ENCODE measurements at regions not wholly inside any gene's neighbourhood (a gene's known extent, or its start where the extent isn't known, plus 50 kb on each side); places are given as distances from the start of the nearest gene placed in this dataset.

DNA sequence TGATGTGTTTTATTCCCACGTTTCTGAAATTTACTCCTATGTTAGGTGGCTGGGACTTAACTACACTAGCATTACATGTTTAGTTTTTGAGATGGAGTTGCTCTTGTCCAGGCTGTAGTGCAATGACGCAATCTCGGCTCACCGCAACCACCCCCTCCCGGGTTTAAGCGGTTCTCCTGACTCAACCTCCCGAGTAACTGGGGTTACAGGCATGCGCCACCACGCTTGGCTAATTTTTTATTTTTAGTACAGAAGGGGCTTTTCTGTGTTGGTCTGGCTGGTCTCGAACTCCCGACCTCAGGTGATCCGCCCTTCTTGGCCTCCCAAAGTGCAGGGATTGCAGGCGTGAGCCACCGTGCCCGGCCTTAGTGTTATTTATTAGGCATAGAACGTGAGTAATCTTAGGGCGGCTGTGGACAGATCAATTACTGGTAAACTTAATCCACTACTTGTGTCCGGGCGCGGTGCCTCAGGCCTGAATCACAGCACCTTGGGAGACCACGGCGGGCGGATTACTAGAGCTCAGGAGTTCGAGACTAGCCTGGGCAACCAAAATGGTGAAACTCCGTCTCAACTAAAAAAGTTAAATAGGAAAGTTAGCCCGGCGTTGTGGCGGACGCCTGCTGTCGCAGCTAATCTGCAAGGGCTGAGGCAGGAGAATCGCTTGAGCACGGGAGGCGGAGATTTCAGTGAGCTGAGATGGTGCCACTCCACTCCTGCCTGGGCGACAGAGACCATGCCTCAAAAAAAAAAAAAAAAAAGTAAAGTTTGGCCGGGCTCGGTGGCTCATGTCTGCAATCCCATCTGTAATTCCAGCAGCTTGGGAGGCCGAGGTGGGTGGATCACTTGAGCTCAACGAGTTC, 123.7 kb upstream of the BTN3A2 start:
- TF ChIP-seq SMC3 (IDR thresholded peaks at IDR 0.05; ENCODE audit: low read depth, low read length) (no peak), TAF1 (IDR thresholded peaks at IDR 0.05; ENCODE audit: borderline replicate concordance, low read depth, low read length) (no peak)
- TF ChIP-seq, protein P1, sequence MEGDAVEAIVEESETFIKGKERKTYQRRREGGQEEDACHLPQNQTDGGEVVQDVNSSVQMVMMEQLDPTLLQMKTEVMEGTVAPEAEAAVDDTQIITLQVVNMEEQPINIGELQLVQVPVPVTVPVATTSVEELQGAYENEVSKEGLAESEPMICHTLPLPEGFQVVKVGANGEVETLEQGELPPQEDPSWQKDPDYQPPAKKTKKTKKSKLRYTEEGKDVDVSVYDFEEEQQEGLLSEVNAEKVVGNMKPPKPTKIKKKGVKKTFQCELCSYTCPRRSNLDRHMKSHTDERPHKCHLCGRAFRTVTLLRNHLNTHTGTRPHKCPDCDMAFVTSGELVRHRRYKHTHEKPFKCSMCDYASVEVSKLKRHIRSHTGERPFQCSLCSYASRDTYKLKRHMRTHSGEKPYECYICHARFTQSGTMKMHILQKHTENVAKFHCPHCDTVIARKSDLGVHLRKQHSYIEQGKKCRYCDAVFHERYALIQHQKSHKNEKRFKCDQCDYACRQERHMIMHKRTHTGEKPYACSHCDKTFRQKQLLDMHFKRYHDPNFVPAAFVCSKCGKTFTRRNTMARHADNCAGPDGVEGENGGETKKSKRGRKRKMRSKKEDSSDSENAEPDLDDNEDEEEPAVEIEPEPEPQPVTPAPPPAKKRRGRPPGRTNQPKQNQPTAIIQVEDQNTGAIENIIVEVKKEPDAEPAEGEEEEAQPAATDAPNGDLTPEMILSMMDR (IDR thresholded peaks at IDR 0.05), result no peak

All from SK-N-SH (cell line).